Esophagus (tissue), 2 donors: ENCODE measurements at regions not wholly inside any gene's neighbourhood (a gene's known extent, or its start where the extent isn't known, plus 50 kb on each side); places are given as distances from the start of the nearest gene placed in this dataset.

Experiments used
- H3K27ac ChIP-seq, 2 donors: one replicate each; pipeline ENCODE4 v1.5.1; 2013; ENCODE audit warnings: low read depth in 2 of 2, mild to moderate bottlenecking in 2 of 2, inconsistent platforms in 1 of 2, low read length in 1 of 2, moderate library complexity in 1 of 2
- H3K27me3 ChIP-seq, 2 donors: one replicate each; pipeline ENCODE4 v1.6.1; 2013; ENCODE audit warnings: low read length in 2 of 2, control low read depth in 1 of 2, mild to moderate bottlenecking in 1 of 2; ENCODE audit not compliant: insufficient read depth in 2 of 2, control insufficient read depth in 1 of 2
- H3K36me3 ChIP-seq, 2 donors: one replicate each; pipeline ENCODE4 v1.6.1; 2013; ENCODE audit warnings: low read length in 1 of 2; ENCODE audit not compliant: control insufficient read depth in 2 of 2, insufficient read depth in 2 of 2
- H3K4me1 ChIP-seq, 2 donors: one replicate each; pipeline ENCODE4 v1.6.1; 2013; ENCODE audit warnings: low read length in 1 of 2; ENCODE audit not compliant: control insufficient read depth in 2 of 2, insufficient read depth in 2 of 2
- H3K4me3 ChIP-seq, 2 donors: one replicate each; pipeline ENCODE4 v1.5.1; 2013; ENCODE audit warnings: low read length in 2 of 2, mild to moderate bottlenecking in 2 of 2, low read depth in 1 of 2, moderate library complexity in 1 of 2
- H3K9me3 ChIP-seq, 2 donors: one replicate each; pipeline ENCODE4 v1.6.1; 2013; ENCODE audit warnings: mild to moderate bottlenecking in 2 of 2, low read depth in 1 of 2, low read length in 1 of 2, moderate library complexity in 1 of 2; ENCODE audit not compliant: control insufficient read depth in 2 of 2, insufficient read depth in 1 of 2
- WGBS, 2 donors: extraction: QIAGEN DNeasy Blood & Tissue Kit; methylation state at CpG; one replicate each; pipeline ENCODE4 v1.1.7; 2013; 5-methylcytosine and 5-hydroxymethylcytosine counted together
- donor health status: healthy with polysubstance abuse.
- donor health status: Bipolar disorder and iron deficiency.

GRCh38 chr9:13735181-13735580, 455.7 kb upstream of the MPDZ start:
- Histone ChIP-seq H3K4me3 (no peak overlapping the region), H3K36me3 (no peaks in the 10 kb centered on the region), H3K27ac (no peak overlapping the region), H3K9me3 (no peaks in the 10 kb centered on the region), H3K4me1 (no peaks in the 10 kb centered on the region), H3K27me3 (no peaks in the 10 kb centered on the region)
- 82 to 83% methylated on average over 5 of the region's 5 CpGs for whole genome bisulfite sequencing, 2 donors

GRCh38 chr9:13734601-13735000, 455.1 kb upstream of the MPDZ start:
- no peaks in the 10 kb centered on the region for H3K27me3 ChIP-seq
- WGBS, 2 donors = 84% methylated on average over 3 of the region's 3 CpGs
- no peaks in the 10 kb centered on the region for H3K9me3 ChIP-seq
- no peaks in the 10 kb centered on the region for H3K36me3 ChIP-seq
- no peaks in the 10 kb centered on the region for H3K4me1 ChIP-seq
- no peak overlapping the region for H3K27ac ChIP-seq
- H3K4me3 ChIP-seq = no peak overlapping the region

GRCh38 chr9:13732290-13732689, 452.8 kb upstream of the MPDZ start:
- Histone ChIP-seq H3K9me3 (no peaks in the 10 kb centered on the region), H3K27me3 (no peaks in the 10 kb centered on the region), H3K27ac (no peak overlapping the region), H3K4me3 (no peak overlapping the region), H3K4me1 (no peaks in the 10 kb centered on the region), H3K36me3 (no peaks in the 10 kb centered on the region)

GRCh38 chr9:13731637-13732036, 452.1 kb upstream of the MPDZ start:
- WGBS, 2 donors = 34 to 61% methylated on average over 2 of the region's 2 CpGs
- no peaks in the 10 kb centered on the region for H3K4me1 ChIP-seq
- H3K27me3 ChIP-seq = no peaks in the 10 kb centered on the region
- no peaks in the 10 kb centered on the region for H3K9me3 ChIP-seq
- no peak overlapping the region for H3K27ac ChIP-seq
- H3K4me3 ChIP-seq = no peak overlapping the region
- no peaks in the 10 kb centered on the region for H3K36me3 ChIP-seq

GRCh38 chr9:13729955-13730354, 450.5 kb upstream of the MPDZ start:
- H3K27me3 ChIP-seq = no peaks in the 10 kb centered on the region
- H3K9me3 ChIP-seq = no peaks in the 10 kb centered on the region
- no peaks in the 10 kb centered on the region for H3K4me1 ChIP-seq
- 79 to 82% methylated on average over 2 of the region's 2 CpGs for WGBS, 2 donors
- no peak overlapping the region for H3K4me3 ChIP-seq
- H3K27ac ChIP-seq = no peak overlapping the region
- no peaks in the 10 kb centered on the region for H3K36me3 ChIP-seq

GRCh38 chr9:13728917-13729811, 449.7 kb upstream of the MPDZ start:
- Histone ChIP-seq H3K9me3 (no peaks in the 10 kb centered on the region), H3K4me3 (no peak overlapping the region), H3K36me3 (no peaks in the 10 kb centered on the region), H3K27ac (no peak overlapping the region), H3K27me3 (no peaks in the 10 kb centered on the region), H3K4me1 (no peaks in the 10 kb centered on the region)
- 67 to 73% methylated on average over 7 of the region's 7 CpGs for WGBS, 2 donors

- no peaks in the 10 kb centered on the region for H3K4me1 ChIP-seq
- no peaks in the 10 kb centered on the region for H3K27me3 ChIP-seq
- H3K9me3 ChIP-seq = no peaks in the 10 kb centered on the region
- no peaks in the 10 kb centered on the region for H3K36me3 ChIP-seq
- H3K4me3 ChIP-seq = no peak overlapping the region
- WGBS, 2 donors = 49 to 52% methylated on average over 2 of the region's 2 CpGs
- no peak overlapping the region for H3K27ac ChIP-seq
Measured at GRCh38 chr9:13728131-13728530, 448.6 kb upstream of the MPDZ start.

GRCh38 chr9:13726746-13727145, 447.3 kb upstream of the MPDZ start:
- H3K36me3 ChIP-seq = no peaks in the 10 kb centered on the region
- no peaks in the 10 kb centered on the region for H3K9me3 ChIP-seq
- no peaks in the 10 kb centered on the region for H3K27me3 ChIP-seq
- no peak overlapping the region for H3K4me3 ChIP-seq
- WGBS, 2 donors = 47 to 65% methylated on average over 2 of the region's 2 CpGs
- no peak overlapping the region for H3K27ac ChIP-seq
- no peaks in the 10 kb centered on the region for H3K4me1 ChIP-seq

- H3K27ac ChIP-seq = no peak overlapping the region
- WGBS, 2 donors = 90 to 93% methylated on average over 2 of the region's 2 CpGs
- no peaks in the 10 kb centered on the region for H3K36me3 ChIP-seq
- no peaks in the 10 kb centered on the region for H3K27me3 ChIP-seq
- H3K4me1 ChIP-seq = no peaks in the 10 kb centered on the region
- H3K4me3 ChIP-seq = no peak overlapping the region
- H3K9me3 ChIP-seq = no peaks in the 10 kb centered on the region
Measured at GRCh38 chr9:13725516-13725915, 446.0 kb upstream of the MPDZ start.
